Natural killer cell treated with Interleukin-12 subunit alpha and Interleukin-12 subunit beta and Interleukin-15 and Interleukin-18, amount 100 ng/mL, for 72 hours (primary cell): ENCODE measurements at regions not wholly inside any gene's neighbourhood (a gene's known extent, or its start where the extent isn't known, plus 50 kb on each side); places are given as distances from the start of the nearest gene placed in this dataset.

Experiments
- ATAC-seq, 2 donors: fragments of 150-1000 bp; cut with Tn5 transposase in 1 of 2; sonication (Bioruptor Pico), chemical (Tn5 transposase) in 1 of 2; 2 replicates each; pipeline ENCODE4 v1.10.0; 2021
- DNase-seq: peaks from one replicate; pipeline ENCODE4 v3.0.0; 2022; ENCODE audit warnings: low spot score
- H3K27ac Mint-ChIP-seq, 2 donors: 1 replicate in 1 of 2; 2 replicates in 1 of 2; pipeline ENCODE4 v1.8.0; 2022; ENCODE audit warnings: mixed read lengths in 2 of 2, mild to moderate bottlenecking in 1 of 2, moderate library complexity in 1 of 2
- H3K27me3 Mint-ChIP-seq, 2 donors: 1 replicate in 1 of 2; 2 replicates in 1 of 2; pipeline ENCODE4 v1.8.0; 2022; ENCODE audit warnings: mixed read lengths in 2 of 2
- H3K36me3 Mint-ChIP-seq: one replicate; pipeline ENCODE4 v1.8.0; 2022; ENCODE audit warnings: mixed read lengths
- H3K4me1 Mint-ChIP-seq, 2 donors: 1 replicate in 1 of 2; 2 replicates in 1 of 2; pipeline ENCODE4 v1.8.0; 2022; ENCODE audit warnings: low read depth in 2 of 2, mixed read lengths in 2 of 2, mild to moderate bottlenecking in 1 of 2
- H3K4me3 Mint-ChIP-seq: one replicate; pipeline ENCODE4 v1.8.0; 2022; ENCODE audit warnings: mixed read lengths
- H3K9me3 Mint-ChIP-seq: 2 replicates; pipeline ENCODE4 v1.8.0; 2022; ENCODE audit warnings: mixed read lengths

DNA sequence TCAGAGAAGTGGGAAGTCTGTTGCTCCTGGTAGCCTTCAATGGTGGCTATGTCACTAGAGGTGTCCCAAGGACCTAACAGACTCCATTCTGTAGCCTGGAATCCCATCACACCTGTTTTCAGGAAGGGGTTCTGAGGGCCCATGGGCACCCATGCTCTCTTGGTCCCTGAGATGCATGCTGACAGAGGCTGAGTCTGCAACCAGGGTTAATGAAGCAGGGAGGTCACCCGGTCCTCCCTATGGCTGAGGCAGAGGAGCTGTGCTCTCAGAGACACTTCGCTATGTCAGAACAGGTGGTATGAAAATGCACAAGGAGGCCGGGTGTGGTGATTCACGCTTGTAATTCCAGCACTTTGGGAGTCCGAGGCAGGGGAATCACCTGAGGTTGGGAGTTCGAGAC, 452.1 kb downstream of the TCERG1L start:
- ATAC-seq: no peak
- no peaks in the 10 kb centered on the region for H3K4me1 Mint-ChIP-seq
- H3K27ac Mint-ChIP-seq: no peak overlapping the region
- H3K36me3 Mint-ChIP-seq: peaks cover 10% of the 10 kb centered on the region
- DNase-seq: no peak
- no peaks in the 10 kb centered on the region for H3K27me3 Mint-ChIP-seq
- no peak overlapping the region for H3K4me3 Mint-ChIP-seq
- H3K9me3 Mint-ChIP-seq: peaks cover 9% of the 10 kb centered on the region

- Mint-ChIP-seq H3K27ac (no peak overlapping the region), H3K9me3 (no peaks in the 10 kb centered on the region), H3K36me3 (no peaks in the 10 kb centered on the region), H3K4me3 (no peak overlapping the region), H3K27me3 (no peaks in the 10 kb centered on the region), H3K4me1 (no peaks in the 10 kb centered on the region)
- DNase-seq (no peak), ATAC-seq (no peak)
These were observed 449.4 kb downstream of the TCERG1L start for GRCh38 chr10:130862122-130862521.

DNA sequence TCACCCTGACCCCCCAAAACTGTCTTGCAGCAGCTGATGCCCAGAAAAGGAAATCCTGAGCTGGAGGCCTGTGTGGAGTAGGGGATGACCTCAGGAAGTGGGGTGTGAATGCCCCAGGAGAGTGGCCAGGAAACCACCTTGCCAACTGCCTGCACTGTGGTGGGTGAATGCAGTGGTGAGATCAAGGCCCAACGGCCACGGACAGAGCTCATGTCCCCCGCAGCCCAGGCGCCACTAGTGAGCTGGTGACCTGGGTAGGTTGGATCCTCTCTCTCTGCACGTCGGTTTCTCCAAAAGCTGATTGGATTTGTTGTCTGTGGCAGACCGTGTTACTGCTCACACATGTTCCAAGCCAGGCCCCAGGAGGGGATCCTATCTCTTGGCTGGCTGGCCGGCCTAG, 448.9 kb downstream of the TCERG1L start:
- H3K27ac Mint-ChIP-seq: no peak overlapping the region
- H3K4me1 Mint-ChIP-seq: no peaks in the 10 kb centered on the region
- ATAC-seq: peak; percentile 25 to 37
- H3K4me3 Mint-ChIP-seq: no peak overlapping the region
- H3K36me3 Mint-ChIP-seq: no peaks in the 10 kb centered on the region
- no peaks in the 10 kb centered on the region for H3K9me3 Mint-ChIP-seq
- DNase-seq: no peak
- H3K27me3 Mint-ChIP-seq: no peaks in the 10 kb centered on the region

DNA sequence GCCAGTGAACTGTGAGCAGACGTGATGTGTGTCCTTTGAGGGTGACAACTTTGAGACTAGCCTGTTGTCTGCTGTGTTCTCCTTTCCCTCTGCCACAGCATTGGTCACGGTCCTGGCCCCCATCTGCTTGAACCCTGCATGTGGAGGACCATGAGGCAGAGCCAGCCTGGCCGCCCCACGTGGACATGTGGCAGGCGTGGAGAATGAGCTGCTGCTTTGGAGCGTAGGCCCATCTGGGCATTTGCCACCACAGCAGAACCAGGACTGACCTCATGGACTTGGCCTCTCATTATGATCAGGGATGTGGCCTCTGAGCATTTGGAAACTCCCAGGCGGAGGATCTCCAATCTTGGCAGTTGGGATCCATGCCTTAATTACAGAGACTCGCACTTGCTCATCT, 448.5 kb downstream of the TCERG1L start:
- Mint-ChIP-seq H3K4me3 (no peak overlapping the region), H3K4me1 (no peaks in the 10 kb centered on the region), H3K27me3 (no peaks in the 10 kb centered on the region), H3K27ac (no peak overlapping the region), H3K36me3 (no peaks in the 10 kb centered on the region), H3K9me3 (no peaks in the 10 kb centered on the region)
- DNase-seq: no peak
- ATAC-seq: no peak

DNA sequence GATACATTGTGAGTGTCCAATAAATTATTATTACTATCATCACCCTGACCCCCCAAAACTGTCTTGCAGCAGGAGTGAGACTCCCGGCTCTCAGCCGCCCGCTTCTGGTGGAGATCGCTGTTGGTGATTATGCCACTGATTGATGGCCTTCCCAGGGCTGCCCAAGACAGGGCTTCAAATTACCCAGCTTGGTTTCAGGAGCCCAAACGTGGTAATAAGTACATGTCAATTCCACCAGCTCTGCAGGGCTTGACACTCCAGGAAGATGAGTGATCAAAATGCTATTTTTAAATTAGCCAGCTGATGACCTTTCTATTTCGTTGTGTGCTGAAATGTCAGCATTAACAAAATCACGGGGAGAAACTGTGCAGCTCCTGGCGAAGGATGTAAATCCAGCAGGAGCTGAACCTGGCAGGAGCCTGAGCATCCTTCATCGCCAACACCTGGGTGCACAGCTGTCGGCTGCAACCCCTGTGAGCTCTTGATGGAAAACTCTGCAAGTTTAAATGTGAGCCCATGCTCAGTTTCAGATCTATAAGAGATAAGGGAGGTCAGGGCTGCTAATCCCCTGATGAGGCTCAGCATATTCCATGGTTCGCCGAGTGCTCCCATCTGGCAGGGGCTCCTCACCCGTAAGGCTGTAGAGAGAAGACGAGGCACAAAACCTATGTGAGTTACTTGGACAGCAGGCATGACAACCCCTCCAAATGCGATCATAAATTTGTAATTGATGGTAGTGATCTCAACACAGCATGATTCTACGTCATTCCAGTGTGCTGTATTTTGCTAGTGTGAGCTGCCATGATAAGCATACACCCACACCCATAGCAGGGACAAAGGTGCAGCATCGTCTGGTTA, 446.3 kb downstream of the TCERG1L start:
- H3K36me3 Mint-ChIP-seq: no peaks in the 10 kb centered on the region
- H3K27me3 Mint-ChIP-seq: peaks cover 5 to 10% of the 10 kb centered on the region in 2 donors
- H3K4me1 Mint-ChIP-seq: no peaks in the 10 kb centered on the region
- no peaks in the 10 kb centered on the region for H3K9me3 Mint-ChIP-seq
- DNase-seq (no peak), ATAC-seq (no peak)
- H3K27ac Mint-ChIP-seq: no peak overlapping the region
- no peak overlapping the region for H3K4me3 Mint-ChIP-seq

- ATAC-seq (no peak), DNase-seq (no peak)
- Mint-ChIP-seq H3K4me3 (no peak overlapping the region), H3K4me1 (no peaks in the 10 kb centered on the region), H3K36me3 (no peaks in the 10 kb centered on the region), H3K27ac (no peak overlapping the region), H3K27me3 (peaks cover 5 to 14% of the 10 kb centered on the region in 2 donors), H3K9me3 (no peaks in the 10 kb centered on the region)
These were observed 444.7 kb downstream of the TCERG1L start for GRCh38 chr10:130866857-130867256.

- no peak overlapping the region for H3K4me3 Mint-ChIP-seq
- ATAC-seq: no peak
- H3K4me1 Mint-ChIP-seq: no peaks in the 10 kb centered on the region
- no peaks in the 10 kb centered on the region for H3K9me3 Mint-ChIP-seq
- H3K27me3 Mint-ChIP-seq: peaks cover 5 to 14% of the 10 kb centered on the region in 2 donors
- no peak for DNase-seq
- H3K36me3 Mint-ChIP-seq: no peaks in the 10 kb centered on the region
- no peak overlapping the region for H3K27ac Mint-ChIP-seq
These were observed 443.9 kb downstream of the TCERG1L start for GRCh38 chr10:130867446-130868194.

- no peaks in the 10 kb centered on the region for H3K9me3 Mint-ChIP-seq
- peaks cover 7 to 14% of the 10 kb centered on the region in 2 donors for H3K27me3 Mint-ChIP-seq
- no peak for DNase-seq
- H3K4me3 Mint-ChIP-seq: no peak overlapping the region
- no peak overlapping the region for H3K27ac Mint-ChIP-seq
- ATAC-seq: no peak
- H3K4me1 Mint-ChIP-seq: no peaks in the 10 kb centered on the region
- no peaks in the 10 kb centered on the region for H3K36me3 Mint-ChIP-seq
These were observed 442.2 kb downstream of the TCERG1L start for GRCh38 chr10:130869179-130869841.

DNA sequence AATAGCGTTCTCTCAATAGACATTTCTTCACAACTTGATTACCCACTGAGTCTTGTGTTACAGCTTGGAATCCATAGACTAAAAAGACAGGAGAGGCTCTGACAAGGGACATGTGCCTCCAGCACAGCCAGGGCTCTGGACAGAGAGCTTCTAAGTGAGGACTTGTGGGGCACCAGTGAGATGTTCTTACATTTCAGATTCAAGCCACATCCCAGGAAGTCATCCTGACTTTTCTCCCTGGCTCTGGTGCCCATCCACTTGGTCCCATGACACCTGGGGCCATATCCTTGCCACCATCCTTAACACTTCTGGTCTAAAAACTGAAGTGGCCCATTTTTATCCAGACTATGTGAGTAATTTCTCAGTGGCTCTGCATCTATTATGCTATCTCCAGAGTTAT, 440.1 kb downstream of the TCERG1L start:
- DNase-seq (no peak), ATAC-seq (no peak)
- Mint-ChIP-seq H3K9me3 (no peaks in the 10 kb centered on the region), H3K4me1 (no peaks in the 10 kb centered on the region), H3K4me3 (no peak overlapping the region), H3K27ac (no peak overlapping the region), H3K36me3 (no peaks in the 10 kb centered on the region), H3K27me3 (peaks cover 10 to 18% of the 10 kb centered on the region in 2 donors)

- Mint-ChIP-seq H3K4me3 (no peak overlapping the region), H3K9me3 (no peaks in the 10 kb centered on the region), H3K36me3 (no peaks in the 10 kb centered on the region), H3K4me1 (no peaks in the 10 kb centered on the region), H3K27me3 (peaks cover 13 to 23% of the 10 kb centered on the region in 2 donors), H3K27ac (no peak overlapping the region)
- DNase-seq (no peak), ATAC-seq (no peak)
These were observed 437.9 kb downstream of the TCERG1L start for GRCh38 chr10:130873636-130874035.

GRCh38 chr10:130875116-130875515, 436.4 kb downstream of the TCERG1L start:
- Mint-ChIP-seq H3K36me3 (no peaks in the 10 kb centered on the region), H3K27me3 (peaks cover 7 to 14% of the 10 kb centered on the region in 2 donors), H3K4me3 (no peak overlapping the region), H3K9me3 (no peaks in the 10 kb centered on the region), H3K4me1 (no peaks in the 10 kb centered on the region), H3K27ac (no peak overlapping the region)
- ATAC-seq: no peak
- no peak for DNase-seq

DNA sequence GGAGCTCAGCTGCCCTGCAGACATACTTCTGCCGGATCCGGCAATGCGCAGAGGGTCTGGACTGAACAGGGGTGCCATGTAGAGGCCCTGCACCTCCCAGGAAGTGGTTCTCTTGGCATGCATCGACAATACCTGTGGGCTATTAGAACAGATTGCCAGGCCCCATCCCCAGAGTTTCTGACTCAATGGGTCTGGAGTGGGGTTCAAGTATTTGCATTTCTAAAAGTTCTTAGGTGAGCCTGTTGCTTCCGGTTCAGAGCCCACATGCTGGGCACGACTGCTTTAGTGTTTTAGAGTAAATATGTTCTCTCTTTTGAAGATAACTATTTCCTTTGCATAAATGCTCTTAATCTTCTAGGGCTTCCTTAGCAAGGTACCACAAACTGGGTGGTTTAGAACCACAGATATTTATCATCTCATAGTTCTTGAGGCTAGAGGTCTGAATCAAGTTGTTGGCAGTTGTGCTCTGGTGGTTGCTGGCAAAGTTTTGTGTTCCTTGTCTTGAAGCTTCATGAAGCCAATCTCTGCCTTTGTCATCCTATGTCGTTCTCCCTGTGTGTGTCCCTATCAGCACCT, 435.5 kb downstream of the TCERG1L start:
- no peaks in the 10 kb centered on the region for H3K9me3 Mint-ChIP-seq
- DNase-seq: no peak

GRCh38 chr10:130877126-130877525, 434.4 kb downstream of the TCERG1L start:
- no peak overlapping the region for H3K27ac Mint-ChIP-seq
- no peaks in the 10 kb centered on the region for H3K9me3 Mint-ChIP-seq
- H3K4me1 Mint-ChIP-seq: no peaks in the 10 kb centered on the region
- no peak for ATAC-seq
- H3K27me3 Mint-ChIP-seq: peaks cover 7 to 8% of the 10 kb centered on the region in 2 donors
- no peaks in the 10 kb centered on the region for H3K36me3 Mint-ChIP-seq
- DNase-seq: no peak
- H3K4me3 Mint-ChIP-seq: no peak overlapping the region

More for the DNA sequence above, 435.5 kb downstream of the TCERG1L start:
- no peaks in the 10 kb centered on the region for H3K36me3 Mint-ChIP-seq
- H3K27me3 Mint-ChIP-seq: peaks cover 7 to 8% of the 10 kb centered on the region in 2 donors
- no peaks in the 10 kb centered on the region for H3K4me1 Mint-ChIP-seq
- no peak overlapping the region for H3K4me3 Mint-ChIP-seq
- ATAC-seq: no peak
- no peak overlapping the region for H3K27ac Mint-ChIP-seq
